G401 (cell line): ENCODE measurements at regions not wholly inside any gene's neighbourhood (a gene's known extent, or its start where the extent isn't known, plus 50 kb on each side); places are given as distances from the start of the nearest gene placed in this dataset.

Experiments
- DNase-seq: peaks from one replicate; pipeline ENCODE4 v3.0.0-alpha.2; 2015; ENCODE audit warnings: low spot score
- in situ Hi-C: cut with HindIII; loops from 2 replicates; pipeline ENCODE4 v1.10.0; 2016; ENCODE audit warnings: low sequenced_read_pairs, mixed read lengths

GRCh38 chr13:110773480-110773879 lies 60.0 kb downstream of the ING1 start:
- in situ Hi-C loops: no loop called here

GRCh38 chr13:110774051-110774450 lies 60.6 kb downstream of the ING1 start:
- in situ Hi-C loops: no loop called here
- DNase-seq: no peak

More at GRCh38 chr13:110773480-110773879, 60.0 kb downstream of the ING1 start:
- DNase-seq: no peak

GRCh38 chr13:110774490-110774889 lies 61.0 kb downstream of the ING1 start:
- no peak for DNase-seq
- in situ Hi-C loops: no loop called here

- in situ Hi-C loops: no loop called here
- no peak for DNase-seq
Measured at GRCh38 chr13:110775576-110775975, 62.1 kb downstream of the ING1 start.

- no peak for DNase-seq
- in situ Hi-C loops: no loop called here
Measured at GRCh38 chr13:110777251-110777820, 63.8 kb downstream of the ING1 start.

- in situ Hi-C loops: no loop called here
- DNase-seq: no peak
Measured at GRCh38 chr13:110779022-110779421, 65.5 kb downstream of the ING1 start.

GRCh38 chr13:110780422-110780821 lies 66.9 kb downstream of the ING1 start:
- DNase-seq: no peak
- in situ Hi-C loops: no loop called here

GRCh38 chr13:110782185-110782584 lies 68.7 kb downstream of the ING1 start:
- in situ Hi-C loops: no loop called here

GRCh38 chr13:110784704-110785103 lies 71.2 kb downstream of the ING1 start:
- no peak for DNase-seq
- in situ Hi-C loops: no loop called here

More at GRCh38 chr13:110782185-110782584, 68.7 kb downstream of the ING1 start:
- no peak for DNase-seq

GRCh38 chr13:110788778-110789177 lies 75.3 kb downstream of the ING1 start:
- no peak for DNase-seq
- in situ Hi-C loops: no loop called here

- in situ Hi-C loops: no loop called here
- no peak for DNase-seq
Measured at GRCh38 chr13:110789871-110790270, 76.4 kb downstream of the ING1 start.

- in situ Hi-C loops: no loop called here
- DNase-seq: no peak
Measured at GRCh38 chr13:110790371-110790770, 76.9 kb downstream of the ING1 start.

GRCh38 chr13:110794209-110794608 lies 80.7 kb downstream of the ING1 start:
- in situ Hi-C loops: no loop called here
- no peak for DNase-seq

- in situ Hi-C loops: no loop called here
- DNase-seq: no peak
Measured at GRCh38 chr13:110797230-110797877, 83.9 kb downstream of the ING1 start.

- in situ Hi-C loops: no loop called here
- DNase-seq: no peak
Measured at GRCh38 chr13:110798081-110798994, 84.8 kb downstream of the ING1 start.

GRCh38 chr13:110799246-110800236 lies 86.0 kb downstream of the ING1 start:
- in situ Hi-C loops: no loop called here
- DNase-seq: no peak

- in situ Hi-C loops: no loop called here
Measured at GRCh38 chr13:110801044-110801443, 87.5 kb downstream of the ING1 start.

GRCh38 chr13:110802260-110802659 lies 88.8 kb downstream of the ING1 start:
- in situ Hi-C loops: no loop called here
- DNase-seq: no peak

More at GRCh38 chr13:110801044-110801443, 87.5 kb downstream of the ING1 start:
- DNase-seq: no peak

GRCh38 chr13:110806636-110807035 lies 93.1 kb downstream of the ING1 start:
- no peak for DNase-seq
- in situ Hi-C loops: no loop called here
